HTR-8/SVneo (cell line): ENCODE measurements at regions not wholly inside any gene's neighbourhood (a gene's known extent, or its start where the extent isn't known, plus 50 kb on each side); places are given as distances from the start of the nearest gene placed in this dataset.

ENCODE experiments used
- DNase-seq: peaks from one replicate; pipeline ENCODE4 v3.0.0; 2011; ENCODE audit warnings: low spot score, mixed read lengths; ENCODE audit not compliant: insufficient read length
- FAIRE-seq: peaks from 2 replicates; lab custom pipeline; 2011; peaks lifted over from hg19 to GRCh38; lab: Jason Lieb, UNC

DNA sequence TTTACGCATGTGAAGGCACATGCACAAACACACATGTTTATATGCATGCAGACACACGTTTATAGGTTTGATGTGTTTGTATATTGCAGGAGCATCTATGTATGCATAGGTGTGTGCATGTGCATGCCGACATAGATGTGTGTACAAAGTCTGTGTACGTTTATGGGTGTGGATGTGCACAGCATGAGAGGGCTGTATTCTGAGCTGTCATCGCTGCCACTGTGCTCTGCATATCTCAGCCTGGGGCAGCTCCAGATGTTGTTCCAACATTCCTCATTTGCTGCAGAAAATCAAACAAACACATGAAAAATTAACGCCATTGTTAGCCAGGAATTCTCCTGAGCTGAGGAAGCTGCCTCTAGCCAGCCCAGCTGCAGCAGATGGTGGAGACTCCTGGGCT lies 132.3 kb upstream of the CSF3R start:
- DNase-seq (no peak), FAIRE-seq (no peak)

DNA sequence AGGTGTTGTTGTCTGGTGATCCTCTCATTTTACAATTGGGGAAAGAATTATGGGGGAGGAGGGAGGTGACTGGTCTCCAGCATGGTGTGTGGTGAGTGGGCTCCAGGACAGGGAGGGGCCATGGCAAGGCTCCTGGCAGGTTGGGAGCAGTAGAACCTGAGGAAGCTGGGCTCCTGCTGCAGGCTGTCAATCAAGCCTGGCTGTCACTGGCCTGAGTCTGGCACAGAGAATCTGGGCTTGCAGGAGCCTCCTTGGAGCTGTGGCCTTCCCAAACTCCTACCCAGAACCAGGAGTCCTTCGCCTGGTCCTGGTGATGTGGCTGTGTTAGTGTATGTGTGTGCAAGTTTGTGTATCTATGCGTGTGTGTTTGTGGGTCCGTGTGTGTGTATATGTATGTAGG lies 131.9 kb upstream of the CSF3R start:
- FAIRE-seq (no peak), DNase-seq (no peak)

DNA sequence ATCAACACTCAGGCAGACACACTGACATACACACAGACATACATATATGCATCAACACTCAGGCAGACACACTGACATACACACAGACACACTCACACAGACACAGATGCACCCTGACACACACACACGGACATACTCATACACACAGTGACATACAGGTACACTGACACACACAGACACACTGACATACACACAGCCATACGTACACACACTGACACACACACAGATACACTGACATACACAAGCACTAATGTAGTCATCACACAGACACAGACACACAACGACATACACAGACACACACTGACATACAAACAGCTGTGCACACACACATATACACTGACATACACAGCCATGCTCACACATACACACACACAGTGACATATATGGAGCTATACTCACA lies 131.0 kb upstream of the CSF3R start:
- DNase-seq = no peak
- peak; percentile 97 for FAIRE-seq

DNA sequence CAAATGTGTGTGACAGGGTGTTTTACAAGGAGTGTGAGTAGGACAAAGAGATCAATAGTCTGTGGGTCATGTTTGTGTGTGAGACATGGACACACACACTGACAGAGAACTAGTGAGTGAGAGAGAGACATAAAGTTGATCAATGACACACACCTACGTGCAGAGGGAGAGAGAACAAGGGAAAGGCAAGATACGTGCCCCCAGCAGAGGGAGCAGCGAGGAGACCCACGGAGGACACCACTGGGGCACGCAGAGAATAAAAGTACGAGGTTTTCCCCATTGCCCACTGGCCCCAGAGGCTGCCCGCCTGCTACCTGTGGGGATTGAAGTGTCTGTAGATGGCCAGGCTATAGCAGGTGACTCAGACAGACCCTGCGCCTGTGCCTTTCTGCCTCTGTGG lies 130.2 kb upstream of the CSF3R start:
- no peak for DNase-seq

DNA sequence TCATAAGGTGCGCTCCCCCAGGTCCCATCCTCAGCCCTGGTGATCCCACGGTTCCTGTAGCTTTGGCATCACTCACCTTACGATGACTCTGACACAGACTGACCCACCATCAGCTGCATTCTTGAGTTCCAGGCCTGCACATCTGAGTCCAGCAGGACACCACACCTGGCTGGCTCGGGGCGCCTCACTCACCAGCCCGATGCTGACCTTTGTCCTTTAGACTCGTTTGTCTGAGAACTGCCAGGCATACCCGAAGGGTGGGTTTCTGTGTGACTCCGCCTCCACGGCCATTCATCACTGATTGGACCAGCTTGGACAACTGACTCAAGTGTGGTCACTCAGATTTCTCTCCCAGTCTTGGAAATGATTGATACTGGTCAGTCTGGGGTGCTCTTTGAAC lies 129.4 kb upstream of the CSF3R start:
- FAIRE-seq (no peak), DNase-seq (no peak)

More for the DNA sequence above, 130.2 kb upstream of the CSF3R start:
- FAIRE-seq = no peak

DNA sequence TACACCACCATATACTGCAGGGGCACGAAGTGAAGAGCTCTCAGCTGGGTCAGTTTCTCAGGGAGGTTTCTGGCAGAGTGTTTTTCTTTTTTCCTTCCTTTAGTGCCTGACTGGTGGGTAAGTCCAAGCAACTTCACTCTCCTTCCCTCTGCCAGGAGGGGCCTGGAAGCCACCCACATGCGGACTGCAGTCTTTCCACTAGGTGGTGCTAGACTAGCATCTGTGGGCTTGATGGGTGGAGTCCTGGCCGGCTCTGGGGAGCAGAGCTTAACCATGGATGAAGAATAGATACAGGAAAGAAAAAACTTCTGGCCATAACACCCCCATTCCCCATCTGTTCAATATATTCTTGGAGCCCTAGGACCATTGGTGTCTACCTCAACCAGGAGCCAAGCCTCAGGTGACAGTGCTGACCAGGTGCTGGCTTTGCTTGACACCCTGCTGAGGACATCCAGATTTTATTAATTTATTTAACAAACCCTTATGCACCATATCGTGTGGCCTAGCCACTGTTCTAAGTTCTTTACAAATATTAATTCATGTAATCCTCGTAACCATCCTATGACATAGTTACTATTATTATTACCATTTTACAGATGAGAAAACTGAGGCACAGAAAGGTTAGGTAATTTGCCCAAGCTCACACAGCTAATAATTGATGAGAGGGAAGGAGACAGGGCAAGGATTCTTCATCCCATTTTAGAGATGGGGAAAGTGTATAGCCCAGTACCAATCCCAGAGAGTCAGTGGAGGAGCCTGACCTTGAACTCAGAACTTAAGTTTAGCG lies 126.7 kb upstream of the CSF3R start:
- no peak for FAIRE-seq
- DNase-seq = peak; percentile 60

DNA sequence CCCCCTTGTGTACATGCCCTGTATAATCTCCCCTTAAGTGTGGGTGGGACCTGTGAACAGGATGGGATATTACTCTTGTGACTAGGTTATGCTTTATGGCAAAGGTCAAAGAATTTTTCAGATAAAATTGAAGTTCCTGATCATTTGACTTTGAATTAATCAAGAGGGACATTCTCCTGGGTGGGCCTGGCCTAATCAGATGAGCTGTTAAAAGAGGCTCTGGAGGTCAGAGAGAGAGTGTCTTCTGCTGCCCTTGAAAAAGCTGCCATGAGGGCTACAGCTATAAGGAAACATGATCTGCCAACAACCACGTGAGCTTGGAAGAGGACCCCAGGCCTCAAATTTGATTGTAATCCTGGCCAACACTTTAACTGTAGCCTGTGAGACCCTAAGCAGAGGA lies 125.6 kb upstream of the CSF3R start:
- FAIRE-seq (no peak), DNase-seq (no peak)

DNA sequence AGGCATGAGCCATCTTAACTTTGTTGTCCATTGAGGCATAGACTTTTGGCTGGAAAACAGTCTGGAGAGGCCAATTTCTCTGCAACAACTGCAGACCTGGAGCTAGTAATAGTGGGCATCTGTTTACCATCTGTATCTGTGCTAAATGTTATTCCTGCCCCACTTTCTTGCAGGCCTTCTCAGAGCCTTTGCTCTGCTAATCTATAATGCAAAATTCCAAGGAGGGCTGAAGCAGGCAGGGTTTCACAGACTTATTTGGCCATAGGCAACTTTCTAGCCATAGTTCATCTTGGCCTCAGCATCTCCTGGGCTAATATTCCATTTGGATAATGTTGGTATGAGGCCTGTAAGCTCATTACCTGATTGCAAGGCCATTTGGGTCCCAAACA lies 124.5 kb upstream of the CSF3R start:
- DNase-seq (no peak), FAIRE-seq (no peak)

DNA sequence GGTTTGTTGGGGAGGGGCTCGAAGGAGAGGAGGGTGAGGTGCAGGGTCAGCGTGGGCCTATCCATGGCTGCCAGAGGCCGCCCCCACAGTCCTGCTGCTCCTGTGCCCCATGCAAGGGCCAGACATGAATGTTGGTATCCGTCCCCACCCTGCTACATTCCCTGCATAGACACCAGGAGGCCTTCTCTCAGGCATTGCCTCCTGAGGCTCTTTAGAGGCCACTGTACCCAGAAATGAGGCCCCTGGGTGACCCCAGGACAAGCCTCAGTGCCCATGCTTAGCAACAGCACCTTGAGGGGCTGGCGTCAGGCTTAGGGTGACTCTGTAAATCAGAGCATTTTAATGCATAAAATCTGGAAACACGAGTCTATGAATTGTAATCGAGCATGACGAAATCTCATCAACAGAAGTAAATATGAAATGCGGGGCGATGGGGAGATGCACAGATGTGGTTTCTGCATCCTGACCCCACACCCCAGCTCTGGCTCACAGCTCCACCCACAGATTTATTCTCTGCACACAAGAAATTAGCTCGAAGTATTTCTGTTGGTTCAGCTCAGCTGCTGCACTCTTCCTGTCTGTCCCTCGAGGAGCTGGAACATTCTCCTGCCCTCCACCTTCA lies 124.0 kb upstream of the CSF3R start:
- DNase-seq (no peak), FAIRE-seq (no peak)

DNA sequence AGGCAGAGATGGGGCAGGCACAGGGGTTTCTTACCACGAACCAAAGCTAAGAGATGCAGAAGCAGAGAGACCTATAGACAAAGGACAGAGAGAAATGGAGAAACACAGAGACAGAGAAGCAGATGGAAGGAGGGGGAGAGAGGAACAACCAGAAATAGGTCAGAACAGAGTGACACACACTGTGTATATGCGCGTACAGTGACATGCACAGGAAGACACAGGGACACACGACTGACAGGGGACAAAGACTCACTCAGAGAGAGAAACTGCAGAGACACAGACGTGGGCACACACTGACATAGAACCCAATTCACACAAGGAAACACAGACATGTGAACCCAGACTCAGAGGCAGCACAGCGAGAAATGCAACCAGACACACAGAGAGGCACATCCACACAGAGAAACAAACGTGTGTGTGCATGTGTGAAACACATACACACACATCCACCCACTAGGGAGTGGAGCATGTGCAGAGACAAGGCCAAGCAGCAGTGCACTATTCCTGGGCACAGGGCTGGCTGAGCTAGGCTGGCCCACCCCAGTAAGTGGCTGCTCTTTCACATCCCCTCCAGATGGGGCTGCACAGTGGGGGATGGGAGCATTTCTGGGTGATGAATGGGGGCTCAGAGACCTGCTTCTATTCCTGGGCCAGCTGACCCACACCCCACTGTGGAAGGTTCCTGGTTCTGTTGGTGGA lies 123.4 kb upstream of the CSF3R start:
- FAIRE-seq = no peak
- DNase-seq = no peak

DNA sequence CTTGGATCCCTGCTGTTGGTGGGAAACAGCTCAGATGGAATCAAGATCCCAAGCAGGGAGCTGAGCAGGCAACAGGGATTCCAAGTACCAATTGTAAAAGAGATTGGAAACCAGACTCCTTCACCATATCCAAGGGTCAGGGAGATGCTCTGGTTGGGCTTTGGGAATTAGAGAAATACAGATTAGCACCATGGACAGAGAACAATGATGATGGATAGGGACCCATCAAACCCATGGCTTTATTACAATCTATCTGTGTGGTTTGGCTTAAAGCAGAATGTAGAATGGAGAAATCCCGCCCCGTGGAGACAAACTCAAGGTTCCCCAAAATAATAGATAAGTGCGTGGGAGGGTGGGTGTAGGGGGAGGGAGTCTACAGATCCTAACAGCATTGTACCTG lies 120.7 kb upstream of the CSF3R start:
- FAIRE-seq (no peak), DNase-seq (no peak)

DNA sequence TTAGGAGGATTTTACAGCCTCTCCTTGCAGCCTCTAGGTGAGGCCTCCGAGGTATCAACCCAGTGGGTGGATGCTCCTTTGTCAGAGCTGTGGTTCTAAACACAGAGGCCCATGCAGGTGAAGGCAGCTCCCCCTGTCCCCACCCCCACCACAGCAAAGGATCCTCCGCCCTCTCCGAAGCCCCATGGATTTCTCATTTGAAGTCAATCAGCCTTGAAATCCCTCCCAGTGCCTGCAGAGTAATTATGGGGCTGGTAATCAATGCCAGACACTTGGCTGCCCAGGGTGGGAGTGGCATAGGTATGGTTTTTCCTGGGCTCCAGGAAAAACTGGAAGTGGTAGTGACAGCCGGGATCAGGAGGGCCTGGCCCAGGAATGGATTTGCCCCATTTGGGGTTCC lies 119.5 kb upstream of the CSF3R start:
- no peak for FAIRE-seq
- DNase-seq = no peak

DNA sequence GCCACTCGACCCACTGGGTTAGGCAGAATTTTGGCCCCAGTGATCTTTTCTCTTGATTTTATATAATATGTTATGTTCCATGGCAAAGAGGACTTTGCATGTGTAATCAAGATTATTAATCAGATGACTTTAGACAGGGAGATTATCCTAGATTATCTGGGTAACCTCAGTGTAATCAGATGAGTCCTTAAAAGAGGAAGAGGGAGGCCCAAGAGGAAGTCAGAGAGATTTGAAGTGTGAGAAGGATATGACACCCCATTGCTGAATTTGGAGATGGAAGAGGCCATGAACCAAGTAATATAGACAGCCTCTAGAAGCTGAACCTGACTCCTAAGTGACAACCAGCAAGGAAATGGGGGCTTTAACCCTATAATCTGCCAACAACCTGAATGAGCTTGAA lies 117.1 kb upstream of the CSF3R start:
- DNase-seq (no peak), FAIRE-seq (no peak)

DNA sequence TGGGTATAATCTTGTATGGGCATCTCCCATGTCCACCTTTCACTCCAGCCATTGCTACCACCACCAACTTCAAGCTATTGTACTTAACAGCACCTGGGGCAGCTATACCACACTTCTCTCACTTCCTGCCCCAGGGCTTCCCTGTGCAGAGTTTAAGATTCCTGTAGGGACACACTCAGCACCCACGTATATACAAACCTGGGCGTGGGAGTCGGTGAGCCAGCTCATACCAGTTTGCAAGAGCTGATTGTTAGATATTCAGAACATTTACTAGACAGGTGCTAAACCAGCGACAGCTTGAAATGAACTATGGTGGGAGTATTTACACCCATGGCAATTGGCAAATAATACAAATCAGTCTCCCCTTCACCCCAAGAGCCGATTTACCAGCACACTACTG lies 114.8 kb upstream of the CSF3R start:
- FAIRE-seq = no peak
- DNase-seq = no peak

DNA sequence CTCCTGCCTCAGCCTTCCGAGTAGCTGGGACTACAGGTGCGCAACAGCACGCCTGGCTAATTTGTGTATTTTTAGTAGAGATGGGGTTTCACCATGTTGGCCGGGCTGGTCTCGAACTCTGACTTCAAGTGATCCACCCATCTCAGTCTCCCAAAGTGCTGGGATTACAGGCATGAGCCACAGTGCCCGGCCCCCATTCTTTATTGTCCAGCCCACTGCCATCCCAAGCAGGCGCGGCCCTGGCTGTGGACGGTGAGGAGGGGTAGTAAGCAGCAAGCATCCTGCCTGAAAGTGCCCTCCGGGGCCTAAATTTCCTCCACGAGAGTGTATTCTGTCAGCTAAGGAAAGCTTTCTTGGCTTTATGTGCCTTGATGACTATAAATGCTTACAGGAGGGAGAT lies 113.2 kb upstream of the CSF3R start:
- FAIRE-seq (no peak), DNase-seq (no peak)

DNA sequence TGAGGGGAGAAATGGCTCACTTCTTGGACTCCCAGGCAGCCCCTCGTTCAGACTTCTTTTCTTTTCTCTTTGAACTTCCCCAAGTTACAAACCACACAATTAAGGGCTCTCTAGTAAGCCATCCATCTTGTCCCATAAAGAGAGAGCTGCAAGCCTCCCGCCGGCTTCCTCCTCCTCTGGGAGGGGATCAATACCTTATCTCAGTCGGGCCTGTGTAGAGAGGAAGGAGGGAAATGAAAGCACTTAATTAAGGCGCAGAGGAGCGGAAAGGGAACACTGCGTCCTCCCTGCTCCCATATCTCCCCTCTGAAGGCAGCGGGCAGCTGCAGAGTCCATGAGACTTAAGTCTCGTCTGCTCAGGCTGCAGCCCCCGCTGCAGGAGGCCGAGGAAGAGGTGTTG lies 112.6 kb upstream of the CSF3R start:
- DNase-seq = no peak
- no peak for FAIRE-seq

DNA sequence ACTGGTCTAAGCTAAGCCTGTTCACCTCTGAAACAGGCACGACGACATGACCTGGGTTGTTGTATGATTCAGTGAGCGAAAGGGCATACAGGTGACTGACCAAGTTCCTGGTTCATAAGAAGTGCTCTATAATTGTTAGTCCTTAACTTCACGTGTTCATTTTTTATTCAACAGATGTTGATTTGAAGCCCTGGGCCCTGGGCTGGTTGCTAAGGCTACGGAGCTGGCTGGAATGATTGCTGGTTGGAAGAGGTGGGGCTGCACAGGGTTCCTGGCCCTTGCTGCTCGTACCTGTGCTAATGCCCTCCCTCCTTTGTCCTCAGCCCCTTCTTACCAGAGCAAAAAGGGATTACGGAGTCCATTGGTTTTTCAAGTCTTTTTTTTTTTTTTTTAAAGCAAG lies 111.3 kb upstream of the CSF3R start:
- no peak for FAIRE-seq
- DNase-seq = no peak

DNA sequence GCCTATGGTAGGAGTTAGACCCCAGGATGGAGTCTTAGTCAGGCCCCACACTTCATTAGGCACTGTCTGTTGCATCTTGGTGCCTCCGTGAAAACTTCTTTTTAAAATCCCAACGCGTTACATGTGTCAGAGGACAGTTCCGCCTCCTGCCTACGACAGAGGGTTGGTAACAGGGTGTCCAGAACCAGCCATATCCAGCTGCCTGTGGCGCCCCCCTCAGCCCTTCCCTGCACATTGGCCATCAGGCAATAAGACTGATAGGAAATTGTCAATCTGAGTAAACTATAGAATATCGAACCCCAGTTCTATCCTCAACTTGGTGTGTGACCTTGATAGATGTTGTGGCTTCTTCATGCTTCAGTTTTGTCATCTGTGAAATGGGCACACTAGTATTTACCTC lies 108.6 kb upstream of the CSF3R start:
- DNase-seq (no peak), FAIRE-seq (no peak)

DNA sequence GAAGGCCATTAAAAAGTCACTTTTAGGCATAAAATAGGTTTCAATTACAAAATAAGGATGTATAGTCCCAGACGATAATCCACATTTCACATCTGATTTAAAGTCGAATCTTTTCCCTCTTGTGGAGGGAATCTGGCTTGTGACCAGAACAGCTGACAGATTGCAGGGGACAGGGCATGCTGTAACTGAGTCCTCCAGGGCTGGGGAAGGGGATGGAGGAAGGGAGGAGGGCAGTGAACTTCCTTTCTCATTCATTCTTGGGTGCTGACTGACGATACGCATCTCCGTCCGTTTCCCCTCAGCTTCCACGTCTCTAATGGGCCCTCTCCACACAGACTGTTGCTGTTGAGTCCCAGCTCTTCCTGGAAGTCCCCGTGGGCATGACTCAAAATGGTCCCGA lies 108.1 kb upstream of the CSF3R start:
- no peak for DNase-seq
- no peak for FAIRE-seq

DNA sequence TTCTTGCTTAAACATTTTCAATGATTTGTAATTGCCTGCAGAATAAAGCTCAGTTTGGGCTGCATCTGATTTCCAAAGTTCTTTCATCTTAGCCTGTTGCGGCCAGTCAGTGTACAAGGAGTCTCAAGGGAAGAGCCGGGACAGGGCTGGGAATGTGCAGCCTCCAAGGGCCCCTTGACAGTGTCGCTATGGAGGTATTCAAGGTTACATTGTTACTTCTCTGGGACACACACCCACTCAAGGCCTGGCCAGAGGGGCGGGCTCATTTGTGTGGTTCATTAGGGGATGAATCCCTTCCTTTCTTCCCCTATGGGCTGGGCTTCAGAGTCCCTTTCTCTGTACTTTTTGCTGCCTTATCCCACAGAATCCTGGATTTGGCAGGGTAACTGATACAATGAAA lies 107.6 kb upstream of the CSF3R start:
- FAIRE-seq (no peak), DNase-seq (no peak)

DNA sequence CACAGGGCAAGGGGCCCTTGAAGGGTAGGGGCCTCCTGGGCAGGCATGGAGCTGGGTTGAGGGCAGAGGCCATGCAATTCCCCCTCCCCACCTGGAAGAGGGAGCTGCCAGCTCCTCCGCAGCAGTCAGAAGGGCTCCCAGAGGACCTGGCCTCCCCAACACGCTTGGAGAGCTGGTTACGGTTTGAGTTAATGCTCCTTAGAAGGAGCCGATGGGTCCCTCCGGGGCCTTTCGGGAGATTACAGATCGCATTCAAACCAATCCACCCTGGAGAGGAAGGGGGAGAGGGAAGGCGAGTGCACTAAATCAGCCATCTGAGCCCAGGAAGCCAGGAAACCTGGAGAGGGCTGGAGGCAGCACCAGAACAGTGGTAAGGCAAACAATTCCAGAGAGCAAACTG lies 106.3 kb upstream of the CSF3R start:
- no peak for FAIRE-seq
- no peak for DNase-seq
